GM18517 (cell line): ENCODE measurements at regions not wholly inside any gene's neighbourhood (a gene's known extent, or its start where the extent isn't known, plus 50 kb on each side); places are given as distances from the start of the nearest gene placed in this dataset.
A peak's percentile ranks its signal among the peaks of the same experiment; 100 is the strongest.

ENCODE experiments used
- ATAC-seq: cut with Tn5 transposase; IDR thresholded peaks from one replicate; pipeline ENCODE4 v1.9.1; 2021; ENCODE audit warnings: mild to moderate bottlenecking, moderate library complexity; ENCODE audit not compliant: unreplicated experiment

DNA sequence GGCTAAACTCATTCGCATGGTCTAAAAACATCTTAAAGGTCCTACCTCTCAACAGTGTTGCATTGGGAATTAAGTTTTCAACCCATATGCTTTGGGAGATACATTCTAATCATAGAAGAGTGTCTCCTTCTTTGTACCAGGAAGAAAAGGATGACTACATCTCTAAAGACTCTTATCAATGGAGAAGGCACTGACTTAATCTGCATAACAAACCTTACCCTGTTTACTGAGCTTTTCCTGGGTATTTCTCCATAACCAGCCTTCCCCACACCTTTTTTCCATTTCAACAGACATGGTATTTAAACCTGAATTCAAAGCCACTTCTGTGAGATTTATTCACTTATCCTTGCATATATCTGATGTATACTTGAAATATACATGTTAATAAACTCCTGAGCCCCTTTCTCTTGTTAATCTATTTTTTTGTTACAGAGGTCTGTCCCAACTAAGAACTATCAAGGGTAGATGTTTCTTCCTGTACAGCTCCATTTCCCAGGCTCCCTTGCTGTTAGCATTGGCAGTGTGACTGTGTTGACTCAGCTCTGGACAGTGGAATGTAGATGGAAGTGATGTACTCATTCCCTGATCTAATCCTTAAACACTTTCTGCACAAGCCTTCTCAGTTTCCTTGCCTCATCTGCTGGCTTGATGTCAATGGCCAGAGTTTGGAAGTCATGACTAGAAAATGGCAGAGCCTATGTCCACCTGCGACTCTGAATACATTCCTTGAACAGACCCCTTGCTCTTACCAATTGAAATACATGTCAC, 148.9 kb upstream of the CPEB2 start:
- ATAC-seq = no peak

DNA sequence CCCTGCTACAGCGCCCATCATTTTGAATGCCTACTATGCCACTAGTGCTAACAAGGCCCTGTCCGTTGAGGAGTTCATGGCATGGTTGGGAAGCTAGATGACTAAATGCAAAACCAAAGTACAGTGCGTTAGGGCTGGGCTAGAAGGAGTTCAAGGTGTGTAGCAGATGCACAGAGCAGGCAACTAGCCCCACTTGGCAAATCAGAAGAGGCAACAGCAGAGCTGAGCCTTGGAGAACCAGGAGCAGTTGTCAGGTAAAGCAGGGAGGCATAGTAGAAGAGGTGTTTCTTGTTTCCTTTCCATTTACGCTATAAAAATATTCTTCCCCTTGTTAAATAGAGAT, 146.6 kb upstream of the CPEB2 start:
- ATAC-seq = no peak

DNA sequence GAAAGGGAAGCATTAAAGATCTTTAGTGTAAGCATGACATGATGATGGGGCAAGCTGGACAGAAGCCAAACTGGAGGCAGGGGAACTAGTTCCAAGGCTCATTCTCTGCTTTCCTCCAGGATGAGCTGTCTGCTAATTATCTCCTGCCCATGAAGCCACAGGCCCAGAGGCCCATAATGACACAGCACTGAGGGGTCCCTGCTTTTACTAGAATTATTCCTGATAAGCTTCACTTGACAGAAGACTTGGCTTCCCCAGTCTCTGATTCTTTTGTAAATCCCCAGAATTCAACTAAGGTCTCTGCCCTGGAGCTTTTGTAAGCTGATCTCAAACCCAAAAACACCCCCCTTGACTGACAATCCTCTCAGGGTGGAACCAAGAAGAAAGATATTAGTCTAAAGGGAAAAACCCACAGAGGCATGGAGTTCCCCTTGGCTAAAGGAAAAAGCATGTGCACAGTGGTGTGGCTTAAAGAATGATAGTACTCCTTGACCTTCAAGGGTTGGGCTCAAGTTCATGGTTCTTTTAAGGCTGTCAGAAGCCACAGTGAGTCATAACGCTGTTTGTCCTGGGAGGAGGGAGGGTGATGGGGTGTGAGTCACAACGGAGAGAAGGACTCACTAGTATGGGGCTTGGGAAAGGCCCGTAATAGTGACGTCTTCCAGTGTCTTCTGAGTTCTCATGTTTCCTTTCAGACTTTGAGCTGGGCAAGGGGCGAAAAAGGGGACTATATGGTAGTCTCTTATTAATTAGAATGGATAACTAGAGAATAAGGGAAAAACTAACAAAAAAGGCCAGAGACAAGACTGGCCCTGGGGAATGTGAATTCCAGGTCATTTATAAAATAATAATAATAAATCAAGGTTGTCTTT, 146.0 kb upstream of the CPEB2 start:
- ATAC-seq = peak; percentile 97

DNA sequence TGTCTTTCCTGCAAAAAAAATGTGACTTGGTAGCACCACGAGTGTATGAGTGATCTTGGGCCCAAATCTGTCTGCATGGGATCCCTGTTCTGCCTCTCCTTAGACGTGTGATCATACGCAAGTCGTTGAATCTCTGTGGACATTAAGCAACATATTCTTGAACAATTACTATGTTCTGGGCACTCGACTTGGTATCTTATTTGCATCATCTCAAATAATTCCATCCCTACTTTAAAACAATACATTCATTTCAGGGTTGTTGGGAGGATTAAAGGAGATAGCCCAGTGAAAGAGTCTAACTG, 145.4 kb upstream of the CPEB2 start:
- ATAC-seq = no peak

DNA sequence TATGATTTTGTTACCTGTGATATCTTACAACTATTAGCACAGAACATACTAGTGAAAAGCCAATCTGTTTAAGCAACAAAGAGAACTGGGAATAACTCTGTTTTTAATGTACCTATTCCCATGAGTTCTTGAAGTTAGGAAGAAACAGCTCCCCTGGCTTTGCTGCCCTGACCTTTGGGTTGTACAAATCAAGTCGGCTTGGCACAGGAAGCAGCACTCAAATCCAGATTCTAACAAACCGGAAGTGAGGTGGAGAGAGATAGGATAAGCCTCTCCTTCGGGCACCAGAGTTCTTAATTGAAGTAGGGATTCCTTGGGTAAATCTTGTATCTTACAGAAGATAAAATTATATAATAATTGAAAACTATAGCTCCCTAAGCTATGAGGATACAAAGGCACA, 144.8 kb upstream of the CPEB2 start:
- no peak for ATAC-seq

DNA sequence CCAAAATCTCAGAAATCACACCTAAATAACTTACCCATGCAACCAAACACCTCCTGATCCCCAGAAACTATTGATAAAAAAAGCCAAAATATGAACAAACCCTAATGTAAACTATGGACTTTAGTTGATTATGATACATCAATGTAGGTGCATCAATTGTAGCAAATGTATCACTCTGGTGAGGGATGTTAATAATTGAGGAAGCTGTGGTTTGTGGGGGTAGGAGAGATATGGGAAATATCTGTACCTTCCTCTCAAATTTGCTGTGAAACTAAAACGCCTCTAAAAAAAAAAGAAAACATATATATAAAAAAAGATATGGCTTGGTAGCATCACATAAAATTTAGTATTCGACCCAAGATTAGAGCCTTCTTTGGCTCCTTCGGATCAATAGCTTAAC, 144.3 kb upstream of the CPEB2 start:
- no peak for ATAC-seq

DNA sequence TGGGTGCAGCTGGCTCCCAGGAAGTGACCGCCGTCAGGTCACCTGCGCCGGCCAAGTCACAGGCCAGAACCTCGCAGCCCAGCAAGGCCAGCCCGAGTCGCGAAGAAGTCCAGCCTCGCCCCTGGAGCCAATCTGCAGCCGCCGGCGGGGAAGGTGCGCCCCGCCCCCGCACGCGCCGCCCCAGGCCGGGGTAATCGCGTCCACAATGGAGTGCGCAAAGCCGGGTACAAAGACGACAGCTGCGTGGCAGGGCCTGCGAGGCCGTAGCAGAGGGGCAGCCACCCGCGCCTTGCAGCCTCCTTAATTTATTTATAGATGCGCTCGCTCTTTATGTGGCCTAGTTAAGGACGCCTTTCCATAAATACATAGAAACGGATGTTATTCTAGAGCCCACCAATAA, 139.4 kb upstream of the CPEB2 start:
- ATAC-seq = no peak

DNA sequence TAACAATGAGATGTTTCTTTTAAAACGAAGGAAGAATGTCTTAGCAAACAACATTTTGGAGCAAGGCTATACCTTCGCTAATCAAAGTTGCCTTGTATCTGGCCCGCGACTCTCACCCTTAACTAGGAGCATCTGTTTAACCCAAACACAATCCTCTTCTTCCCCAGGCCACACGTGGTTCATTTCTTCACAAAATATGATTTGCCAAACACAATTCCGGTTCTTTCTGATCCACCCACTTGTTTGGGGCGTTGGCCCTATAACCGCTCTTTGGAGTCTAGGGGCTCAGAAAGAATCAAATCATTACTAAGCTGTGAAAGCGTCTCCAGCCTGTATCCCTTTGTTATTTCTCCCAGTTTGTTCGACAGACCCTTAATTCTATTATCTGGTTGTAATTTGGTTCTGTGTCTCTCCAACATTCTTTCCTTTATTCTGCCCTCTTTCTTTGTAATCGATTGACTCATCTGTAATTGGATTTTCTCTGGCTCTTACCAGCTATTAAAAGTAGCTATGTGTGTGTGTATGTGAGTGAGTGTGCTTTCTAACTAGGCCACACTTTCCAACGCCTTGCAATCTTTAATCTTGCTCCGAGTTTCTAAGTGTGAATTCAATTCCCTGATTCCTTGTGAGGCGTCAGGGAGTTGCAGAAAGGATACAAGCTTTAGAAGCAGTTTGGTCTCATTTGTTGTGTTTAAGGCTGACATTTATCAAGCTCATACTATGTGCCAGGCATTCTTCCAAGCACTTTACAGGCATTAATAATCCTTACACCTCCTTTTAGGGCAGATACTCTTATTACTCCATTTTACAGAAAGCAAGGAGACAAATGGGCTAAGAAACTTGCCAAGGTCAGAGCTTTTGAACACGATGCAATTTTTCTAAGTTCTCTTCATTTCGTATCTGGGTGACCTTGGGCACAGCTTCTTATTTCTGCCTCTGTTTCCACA, 138.6 kb upstream of the CPEB2 start:
- ATAC-seq = no peak

DNA sequence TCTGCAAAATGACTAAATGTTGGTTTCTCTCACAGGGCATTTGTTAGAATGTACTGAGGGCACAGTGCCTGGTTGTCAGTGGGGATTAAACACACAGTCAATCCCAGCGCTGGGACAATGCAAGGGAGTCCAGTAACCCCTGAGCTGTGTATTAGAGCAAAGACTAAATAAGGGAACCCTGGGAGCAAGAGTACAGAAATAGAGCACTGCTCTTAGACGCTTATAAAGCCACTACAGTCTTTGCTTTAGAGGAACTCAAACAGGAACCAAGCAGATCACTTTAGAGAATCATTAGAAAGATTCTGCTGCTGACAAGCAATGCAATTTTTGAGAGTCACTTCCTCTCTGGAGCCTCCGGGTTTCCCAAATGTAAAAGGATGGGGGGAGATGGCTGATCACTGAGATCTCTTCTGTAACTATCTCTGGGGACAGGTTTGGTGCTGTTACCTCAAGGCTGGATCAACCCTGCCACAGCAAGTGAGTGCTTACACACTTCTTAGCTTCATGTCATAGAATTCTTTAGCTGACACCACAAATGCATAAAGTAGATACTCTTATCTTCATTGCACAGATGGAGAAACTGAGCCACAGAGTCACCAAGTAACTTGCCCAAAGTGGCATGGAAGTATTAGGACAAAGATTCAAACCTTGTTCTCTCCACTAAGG, 137.8 kb upstream of the CPEB2 start:
- ATAC-seq = no peak

DNA sequence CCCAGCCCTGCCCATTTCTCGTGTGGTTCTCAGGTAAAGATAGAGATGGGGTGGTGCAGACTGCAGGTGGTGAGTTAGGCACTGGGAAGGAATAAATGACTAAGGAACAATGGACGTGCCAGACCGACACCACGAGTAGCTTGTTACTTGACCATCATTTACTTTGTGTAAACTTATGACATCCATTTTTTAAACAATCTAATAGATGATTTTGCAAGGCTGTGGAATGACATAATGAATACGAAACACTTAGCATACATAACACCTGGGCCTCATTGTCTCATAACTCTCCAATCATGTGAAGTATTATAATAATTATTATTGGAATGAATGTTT, 137.3 kb upstream of the CPEB2 start:
- ATAC-seq = no peak

DNA sequence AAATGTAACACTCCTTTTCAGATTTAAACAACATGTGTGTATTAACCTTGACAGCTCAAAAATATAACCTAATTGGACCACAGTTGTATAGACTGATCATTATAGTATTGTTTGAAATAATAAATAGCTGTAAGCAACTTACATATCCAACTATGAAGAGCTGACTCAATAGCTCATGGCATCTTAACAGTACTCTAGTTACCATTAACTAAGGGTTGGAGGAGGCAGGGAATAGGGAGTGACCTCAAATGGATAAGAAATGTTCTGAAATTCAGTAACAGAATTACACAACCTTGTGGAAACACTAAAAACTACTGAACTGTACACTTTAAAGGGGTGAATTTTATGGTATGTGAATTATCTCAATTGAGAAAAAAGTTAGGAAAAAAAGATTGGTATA, 136.5 kb upstream of the CPEB2 start:
- ATAC-seq = no peak

DNA sequence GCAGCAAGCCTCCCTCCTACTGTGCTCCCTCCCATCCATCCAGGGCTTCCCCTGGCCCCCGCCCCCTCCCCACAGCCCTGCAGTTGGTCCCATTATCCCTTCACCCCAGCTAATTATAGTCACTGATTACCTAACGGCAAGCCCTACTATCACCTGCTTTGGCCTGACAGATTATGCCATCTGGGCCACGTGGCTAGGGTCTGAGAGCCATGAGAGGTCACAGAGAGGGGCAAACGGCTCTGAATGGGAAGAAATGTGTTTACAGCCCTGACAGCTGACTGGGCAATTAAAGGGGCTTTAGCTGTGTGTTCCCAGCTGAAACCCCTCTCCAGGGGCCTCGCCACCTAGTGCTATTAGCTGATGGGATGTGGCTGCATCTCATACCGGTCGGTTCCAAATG, 134.4 kb upstream of the CPEB2 start:
- ATAC-seq = no peak

DNA sequence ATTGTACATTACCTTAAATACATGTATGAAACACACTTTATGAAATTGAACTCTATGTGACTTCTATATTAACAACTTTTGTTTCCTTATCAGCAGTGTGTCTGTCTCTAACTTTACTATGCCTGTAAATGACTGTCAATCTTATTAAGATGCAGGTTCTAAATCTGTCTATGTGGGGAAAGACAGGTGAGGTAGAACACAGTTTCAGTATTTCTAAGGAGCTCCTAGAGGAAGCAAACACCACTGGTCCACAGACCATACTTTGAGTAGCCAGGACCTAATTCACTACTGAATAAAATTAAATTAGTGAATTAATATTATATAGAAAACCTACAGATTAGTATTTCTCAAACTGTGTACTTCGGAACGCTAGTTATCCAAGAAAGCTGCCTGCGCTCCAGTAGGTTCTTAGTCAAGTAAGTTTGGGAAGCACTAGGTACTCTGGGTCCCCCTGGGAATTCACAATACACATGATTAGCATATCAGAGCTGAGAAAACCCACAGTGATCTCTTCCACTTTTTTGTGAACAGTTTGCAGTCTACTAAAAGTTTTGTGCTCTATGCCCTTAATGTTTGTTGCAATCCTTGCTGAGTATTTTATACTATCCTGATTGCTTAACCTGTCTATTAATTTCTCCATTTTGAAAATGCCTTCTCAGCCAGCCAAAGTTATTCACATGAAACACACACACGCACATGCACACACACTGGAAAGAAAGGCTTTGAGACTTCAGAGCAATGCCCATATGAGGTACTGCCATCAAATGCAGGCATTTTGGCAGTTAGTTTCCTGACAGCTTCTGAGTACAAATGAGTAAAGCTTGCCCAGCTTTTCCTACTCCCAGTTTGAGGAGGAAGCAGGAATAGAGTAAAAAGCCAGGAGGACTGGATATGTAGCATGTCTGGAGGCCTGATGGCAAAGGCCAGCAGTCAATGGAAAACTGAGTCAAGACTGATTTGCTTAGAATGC, 133.6 kb upstream of the CPEB2 start:
- ATAC-seq = no peak

DNA sequence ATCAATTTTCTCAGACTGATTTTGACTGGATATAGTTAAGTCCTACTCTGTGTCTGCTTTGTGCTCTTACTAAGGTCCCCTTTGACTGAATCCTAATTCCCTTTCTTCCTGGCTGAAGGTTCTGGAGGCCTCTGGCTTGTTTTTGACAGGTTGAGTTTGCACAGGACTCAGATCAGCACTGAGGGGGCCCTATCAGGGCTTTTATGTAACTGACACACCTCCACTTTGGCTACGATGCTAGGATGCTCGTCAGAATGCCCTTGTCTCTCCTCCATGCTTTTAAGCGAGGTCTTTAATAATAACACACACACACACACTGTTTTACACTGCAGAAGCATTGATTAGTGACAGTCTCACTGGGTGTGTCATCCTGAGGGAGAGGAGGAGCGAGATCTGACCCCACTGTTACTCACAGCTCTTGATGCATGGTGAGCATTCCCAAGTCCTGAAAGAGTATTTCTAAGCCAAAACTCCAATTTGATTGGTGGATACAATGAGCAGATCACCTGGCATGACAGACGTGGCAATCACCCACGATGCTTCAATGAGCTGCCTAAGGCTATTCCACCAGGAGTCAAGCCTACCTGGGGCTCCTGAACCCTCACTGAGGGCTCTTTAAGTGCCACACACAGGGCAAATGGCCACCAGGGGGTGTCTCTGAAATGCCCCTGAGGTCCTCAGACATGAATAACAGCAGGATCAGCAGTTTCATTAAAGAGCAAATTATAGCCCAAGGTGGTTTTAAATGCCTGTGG, 130.4 kb upstream of the CPEB2 start:
- ATAC-seq = no peak

DNA sequence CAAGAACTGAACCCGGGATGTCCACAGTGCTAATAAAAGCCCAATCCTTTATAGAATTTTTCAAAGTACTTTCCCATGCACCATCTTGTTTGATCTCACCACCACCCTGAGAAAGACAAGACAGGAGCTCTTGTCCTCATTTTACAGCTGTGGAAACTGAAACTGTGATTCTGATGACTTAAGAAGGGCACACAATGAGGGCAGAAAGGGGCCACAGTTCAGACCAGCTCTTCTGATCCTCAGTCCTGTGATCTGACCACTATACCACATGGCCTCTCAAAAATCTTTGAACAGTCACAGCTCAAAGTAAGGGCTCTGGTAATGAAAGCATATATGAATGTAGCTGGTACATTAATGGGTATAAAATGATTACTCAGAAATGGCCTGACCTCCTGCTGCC, 127.3 kb upstream of the CPEB2 start:
- ATAC-seq = peak; percentile 71

DNA sequence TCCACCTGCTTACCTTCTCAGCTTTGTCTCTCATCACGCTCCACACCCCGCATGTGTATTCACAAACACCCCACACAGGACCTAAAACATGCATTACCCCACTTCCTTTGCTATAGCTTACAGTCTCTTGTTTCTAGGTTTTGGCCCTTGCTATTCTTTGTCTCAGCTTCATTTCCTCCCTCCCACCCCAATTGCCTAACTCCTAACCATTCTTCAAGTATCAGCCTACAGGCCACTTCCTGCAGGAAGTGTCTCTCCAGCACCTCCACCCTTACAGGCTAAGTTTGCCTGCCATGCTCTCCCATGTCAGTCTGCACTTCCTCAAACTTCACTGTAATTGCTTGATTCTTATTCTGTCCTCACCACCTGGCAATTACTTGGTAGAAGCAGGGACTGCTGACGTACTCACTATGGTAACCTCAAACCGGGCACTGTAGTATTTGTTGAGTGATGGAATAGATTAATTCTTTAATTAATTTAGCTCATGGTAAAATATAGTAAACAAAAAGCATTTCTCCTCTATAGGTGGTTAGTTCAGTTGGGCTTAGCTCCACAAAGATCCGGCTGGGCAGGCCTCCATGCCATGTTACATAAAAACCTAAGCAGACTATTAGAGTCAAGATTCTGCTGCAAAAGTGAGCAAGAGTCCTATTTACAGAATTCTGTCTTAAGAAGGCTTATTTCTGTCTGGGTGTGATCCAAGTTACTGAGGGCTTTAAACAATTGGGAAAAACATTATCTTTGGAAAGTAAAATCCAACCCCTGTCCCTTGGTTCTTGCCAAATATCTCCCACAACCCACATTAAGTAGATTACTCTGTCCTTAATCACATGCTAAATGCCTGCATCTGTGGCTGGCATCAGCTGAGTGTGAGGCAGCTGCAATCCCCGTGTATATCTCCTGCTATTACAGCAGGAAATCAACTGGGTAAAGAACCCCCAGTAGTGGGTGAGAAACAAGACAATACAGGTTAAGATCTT, 124.7 kb upstream of the CPEB2 start:
- no peak for ATAC-seq

DNA sequence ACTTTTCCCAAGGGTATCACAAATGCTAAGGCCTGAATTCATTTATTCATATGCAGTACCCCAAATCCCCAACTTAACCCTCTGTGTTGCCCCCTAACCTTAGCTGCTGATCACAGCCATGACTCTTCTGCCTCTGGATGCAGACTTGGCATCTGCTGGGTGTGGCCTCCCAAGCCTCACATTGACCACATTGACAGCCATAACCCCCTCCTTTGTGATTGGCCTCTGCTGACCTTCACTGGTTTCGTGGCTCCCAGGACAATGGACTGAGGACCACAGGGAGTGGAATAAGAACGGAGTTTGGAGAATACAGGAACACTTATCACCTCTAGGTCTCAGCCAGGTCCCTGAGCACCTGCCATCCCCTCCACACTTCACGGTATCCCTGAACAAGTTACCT, 123.6 kb upstream of the CPEB2 start:
- ATAC-seq = no peak

DNA sequence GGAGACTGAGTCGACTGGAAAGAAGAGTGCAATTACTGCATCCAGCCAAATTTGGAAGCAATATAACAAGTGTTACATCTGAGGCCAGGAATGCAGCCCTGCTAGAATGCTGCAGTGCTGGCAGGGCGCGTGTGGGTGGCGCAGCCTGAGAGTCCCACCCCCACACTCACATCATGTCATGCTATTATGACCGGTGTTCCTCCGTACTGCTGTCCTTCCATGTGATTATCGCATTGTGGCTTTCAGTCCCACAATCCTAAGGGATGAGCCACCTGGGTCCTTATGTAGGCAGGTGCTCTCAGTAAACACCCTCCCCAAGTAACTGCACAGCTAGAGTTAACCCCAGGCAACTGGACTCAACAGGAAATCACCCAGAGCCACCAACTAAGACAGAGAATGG, 122.6 kb upstream of the CPEB2 start:
- ATAC-seq = no peak
